ENCODE measurements at regions not wholly inside any gene's neighbourhood (a gene's known extent, or its start where the extent isn't known, plus 50 kb on each side); places are given as distances from the start of the nearest gene placed in this dataset.
"Not testable (repeated sequence)": the region's sequence is repeated elsewhere in the genome, so short reads cannot be mapped to it uniquely, and the experiment has no call there.

DNA sequence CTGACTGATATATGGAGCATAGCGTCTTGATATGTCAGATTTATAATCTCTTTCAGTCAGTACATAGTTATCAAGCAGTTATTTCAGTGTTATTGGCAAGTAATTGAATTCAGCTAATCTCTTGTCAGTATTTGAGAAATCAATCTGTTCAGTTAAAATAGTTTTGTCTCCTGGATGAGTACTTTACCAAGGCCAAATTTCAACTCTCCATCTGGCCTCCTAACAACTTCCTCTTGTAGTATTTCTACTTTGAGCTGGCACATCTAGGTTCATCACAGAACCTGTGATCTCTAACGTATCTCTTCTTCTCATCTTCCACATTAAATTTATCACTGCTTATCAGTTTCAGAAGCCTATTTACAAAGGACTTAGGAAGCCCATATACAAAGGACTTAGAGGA is 690.5 kb downstream of the C12orf50 start:
- H3K4me2 ChIP-seq: no peak overlapping the region
- H3K9ac ChIP-seq: no peak overlapping the region
- no peaks in the 10 kb centered on the region for H3K9me3 ChIP-seq
- no peak overlapping the region for H3K4me3 ChIP-seq
- H3K27ac ChIP-seq: no peak overlapping the region
- no peak for TF ChIP-seq Cebpa-rat (IDR thresholded peaks at IDR 0.05)
- H4K20me1 ChIP-seq: no peaks in the 10 kb centered on the region
- H3K4me1 ChIP-seq: no peaks in the 10 kb centered on the region
- H3K27me3 ChIP-seq: no peaks in the 10 kb centered on the region
- no peaks in the 10 kb centered on the region for H3K36me3 ChIP-seq

DNA sequence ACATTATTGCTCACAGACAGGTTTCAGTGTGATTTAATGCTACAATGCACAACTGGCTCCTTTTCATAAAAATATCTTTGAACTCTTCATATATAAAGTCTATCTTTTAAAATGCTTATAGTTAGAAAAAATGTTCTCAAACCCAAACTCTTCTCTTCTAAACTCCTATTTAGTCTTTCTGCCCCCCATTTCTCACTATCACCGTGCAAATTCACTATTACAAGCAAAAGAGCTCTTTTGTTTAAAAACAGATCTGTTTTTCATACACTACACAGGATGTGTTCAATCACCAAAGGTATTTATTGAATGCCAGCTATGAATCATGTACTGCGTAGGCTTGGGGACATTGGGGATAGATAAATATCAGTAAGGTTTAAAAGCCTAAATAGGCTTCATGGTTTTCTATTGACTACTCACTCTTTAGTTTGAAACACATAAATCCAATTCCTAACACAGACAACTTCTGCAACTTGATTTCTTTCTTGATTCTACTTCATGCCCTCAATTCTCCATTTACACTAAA is 692.3 kb downstream of the C12orf50 start:
- Histone ChIP-seq H3K4me1 (0 out of 2 replicates have a peak, but pooled peaks cover 6% of the 10 kb centered on the region), H3K27ac (no peak overlapping the region), H4K20me1 (no peaks in the 10 kb centered on the region), H3K36me3 (no peaks in the 10 kb centered on the region), H3K9me3 (no peaks in the 10 kb centered on the region), H3K9ac (no peak overlapping the region), H3K4me2 (no peak overlapping the region), H3K4me3 (no peak overlapping the region), H3K27me3 (no peaks in the 10 kb centered on the region)
- no peak for TF ChIP-seq Cebpa-rat (IDR thresholded peaks at IDR 0.05)

DNA sequence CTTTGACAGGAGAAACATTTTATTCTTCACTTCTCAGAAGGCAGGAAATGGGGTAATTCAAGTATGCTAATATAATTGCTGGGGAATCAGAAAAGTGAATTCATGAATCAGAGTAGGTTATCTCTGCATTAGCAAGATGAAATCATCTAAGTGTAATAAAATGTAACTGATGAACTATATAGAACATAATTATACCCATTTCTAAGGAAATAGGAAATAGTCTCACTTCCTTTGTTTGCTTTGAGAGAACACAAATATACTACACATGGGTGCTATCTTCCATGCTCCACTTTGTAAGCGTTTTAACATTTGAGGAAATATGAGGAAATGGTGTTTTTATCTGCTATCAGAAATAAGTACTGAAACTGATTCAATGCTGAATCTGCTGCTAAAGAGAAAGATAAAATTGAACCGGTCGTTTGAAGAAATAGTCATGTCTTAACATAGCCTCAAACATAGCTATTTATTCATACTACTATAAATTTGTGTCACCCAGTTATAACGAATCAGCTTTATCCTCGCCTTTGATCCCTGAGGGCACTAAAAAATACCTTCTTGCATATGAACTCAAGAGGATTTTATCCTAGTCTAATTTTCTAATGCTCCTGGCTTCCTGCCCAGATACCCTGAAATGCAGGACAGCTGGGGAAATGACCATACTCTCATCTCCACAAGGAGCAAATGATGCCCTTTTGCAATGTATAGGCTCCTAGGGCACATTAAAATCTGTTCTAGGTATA is 696.0 kb downstream of the C12orf50 start:
- H3K4me3 ChIP-seq: no peak overlapping the region
- H3K36me3 ChIP-seq: no peaks in the 10 kb centered on the region
- H3K27ac ChIP-seq: no peak overlapping the region
- H3K9ac ChIP-seq: no peak overlapping the region
- no peaks in the 10 kb centered on the region for H4K20me1 ChIP-seq
- no peak overlapping the region for H3K4me2 ChIP-seq
- no peaks in the 10 kb centered on the region for H3K27me3 ChIP-seq
- no peak for TF ChIP-seq Cebpa-rat (IDR thresholded peaks at IDR 0.05)
- 0 out of 2 replicates have a peak, but pooled peaks cover 6% of the 10 kb centered on the region for H3K4me1 ChIP-seq
- no peaks in the 10 kb centered on the region for H3K9me3 ChIP-seq

DNA sequence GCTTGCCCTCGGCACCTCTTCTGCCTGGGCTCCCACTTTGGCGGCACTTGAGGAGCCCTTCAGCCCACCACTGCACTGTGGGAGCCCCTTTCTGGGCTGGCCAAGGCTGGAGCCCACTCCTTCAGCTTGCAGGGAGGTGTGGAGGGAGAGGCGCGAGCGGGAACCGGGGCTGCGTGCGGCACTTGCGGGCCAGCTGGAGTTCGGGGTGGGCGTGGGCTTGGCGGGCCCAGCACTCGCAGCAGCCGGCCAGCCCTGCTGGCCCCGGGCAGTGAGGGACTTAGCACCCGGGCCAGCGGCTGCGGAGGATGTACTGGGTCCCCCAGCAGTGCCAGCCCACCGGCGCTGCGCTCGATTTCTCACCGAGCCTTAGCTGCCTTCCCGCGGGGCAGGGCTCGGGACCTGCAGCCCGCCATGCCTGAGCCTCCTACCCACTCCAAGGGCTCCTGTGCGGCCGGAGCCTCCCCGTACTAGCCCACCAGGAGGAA is 699.1 kb downstream of the C12orf50 start:
- H3K9me3 ChIP-seq, H3K27me3 ChIP-seq, H3K4me1 ChIP-seq, H3K27ac ChIP-seq, H3K9ac ChIP-seq, H4K20me1 ChIP-seq, H3K36me3 ChIP-seq, H3K4me3 ChIP-seq, H3K4me2 ChIP-seq: not testable (repeated sequence)

DNA sequence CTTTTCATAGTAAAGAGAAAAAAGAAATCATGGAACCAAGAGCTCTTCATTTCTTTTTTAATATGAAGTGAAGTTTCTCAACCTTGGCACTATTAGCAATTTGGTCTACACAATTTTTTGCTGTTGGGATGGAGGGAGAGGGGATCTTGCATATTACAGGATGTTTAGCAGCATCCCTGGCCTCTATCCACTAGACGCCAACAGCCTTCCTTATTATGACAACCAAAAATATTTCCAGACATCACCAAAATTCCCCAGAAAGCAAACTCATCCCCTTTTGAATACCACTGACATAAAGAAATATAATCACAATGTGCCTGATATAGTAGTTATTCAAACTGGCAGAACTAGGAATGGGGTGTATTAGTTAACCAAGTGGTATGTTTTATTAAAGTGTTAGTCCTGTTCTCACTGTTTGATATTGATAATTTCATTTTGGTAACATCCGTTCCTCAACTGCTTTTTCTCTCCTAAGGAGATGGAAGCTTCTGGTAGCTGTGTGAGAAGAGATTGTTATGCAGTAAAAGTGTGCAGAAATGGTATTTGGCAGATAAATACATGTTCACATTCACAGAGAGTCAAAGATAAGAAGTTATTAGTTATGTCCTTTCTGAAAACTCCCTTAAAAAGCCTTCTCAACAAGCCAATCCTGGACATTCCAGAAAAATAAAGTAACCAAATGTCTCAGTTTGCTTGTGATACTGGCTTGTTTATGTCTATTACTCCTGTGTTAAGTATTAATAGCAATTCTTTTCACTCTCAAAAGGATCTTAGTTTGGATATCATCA is 699.9 kb downstream of the C12orf50 start:
- H3K36me3 ChIP-seq: no peaks in the 10 kb centered on the region
- H3K27ac ChIP-seq: no peak overlapping the region
- H3K9ac ChIP-seq: no peak overlapping the region
- H3K4me2 ChIP-seq: no peak overlapping the region
- H3K27me3 ChIP-seq: no peaks in the 10 kb centered on the region
- 0 out of 2 replicates have a peak, but pooled peaks cover 6% of the 10 kb centered on the region for H3K4me1 ChIP-seq
- no peaks in the 10 kb centered on the region for H4K20me1 ChIP-seq
- TF ChIP-seq Cebpa-rat (IDR thresholded peaks at IDR 0.05): no peak
- H3K9me3 ChIP-seq: no peaks in the 10 kb centered on the region
- H3K4me3 ChIP-seq: no peak overlapping the region

DNA sequence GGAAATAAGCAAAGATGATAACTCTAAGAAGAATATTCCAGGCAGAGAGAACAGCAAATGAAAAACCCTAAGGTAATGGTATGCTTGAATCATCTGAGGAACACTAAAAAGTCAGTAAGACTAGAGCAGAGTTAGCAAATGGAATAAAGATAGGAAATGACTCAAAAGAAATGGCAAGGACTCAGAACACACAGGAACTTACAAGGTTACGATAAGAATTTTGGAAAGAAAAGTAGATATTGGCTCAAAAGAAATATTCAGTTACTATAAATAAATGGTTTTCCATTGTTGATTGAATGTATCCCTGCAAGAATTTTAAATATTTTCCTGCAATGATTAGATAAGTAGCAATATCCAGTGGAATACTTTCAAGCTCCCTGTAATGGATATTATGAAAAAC is 705.8 kb downstream of the C12orf50 start:
- Histone ChIP-seq H4K20me1 (no peaks in the 10 kb centered on the region), H3K4me1 (no peaks in the 10 kb centered on the region), H3K27me3 (no peaks in the 10 kb centered on the region), H3K4me3 (no peak overlapping the region), H3K9me3 (no peaks in the 10 kb centered on the region), H3K9ac (no peak overlapping the region), H3K27ac (no peak overlapping the region), H3K4me2 (no peak overlapping the region), H3K36me3 (no peaks in the 10 kb centered on the region)
- TF ChIP-seq Cebpa-rat (IDR thresholded peaks at IDR 0.05): no peak

DNA sequence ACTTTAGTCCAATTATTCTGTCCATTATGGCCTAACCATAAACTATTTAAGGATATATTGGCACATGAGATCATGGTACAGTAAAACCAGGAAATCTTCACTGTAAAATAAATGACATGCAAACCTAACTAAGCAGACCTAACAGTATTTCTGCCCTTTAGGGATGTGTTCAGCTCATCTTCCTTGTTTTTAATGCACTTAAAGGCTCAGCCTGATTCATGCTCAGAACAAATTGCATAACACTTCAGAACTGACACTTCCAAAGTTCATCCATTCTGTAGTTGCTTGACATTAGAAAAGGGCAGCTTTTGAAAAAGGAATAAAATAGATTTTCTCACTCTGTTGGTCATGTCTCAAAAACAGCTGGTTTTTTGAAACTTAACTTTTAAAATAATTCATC is 708.5 kb downstream of the C12orf50 start:
- H3K27me3 ChIP-seq: no peaks in the 10 kb centered on the region
- H4K20me1 ChIP-seq: no peaks in the 10 kb centered on the region
- no peak overlapping the region for H3K4me2 ChIP-seq
- H3K4me3 ChIP-seq: no peak overlapping the region
- H3K9ac ChIP-seq: no peak overlapping the region
- no peak overlapping the region for H3K27ac ChIP-seq
- H3K36me3 ChIP-seq: no peaks in the 10 kb centered on the region
- no peaks in the 10 kb centered on the region for H3K4me1 ChIP-seq
- H3K9me3 ChIP-seq: no peaks in the 10 kb centered on the region
- TF ChIP-seq Cebpa-rat (IDR thresholded peaks at IDR 0.05): no peak

DNA sequence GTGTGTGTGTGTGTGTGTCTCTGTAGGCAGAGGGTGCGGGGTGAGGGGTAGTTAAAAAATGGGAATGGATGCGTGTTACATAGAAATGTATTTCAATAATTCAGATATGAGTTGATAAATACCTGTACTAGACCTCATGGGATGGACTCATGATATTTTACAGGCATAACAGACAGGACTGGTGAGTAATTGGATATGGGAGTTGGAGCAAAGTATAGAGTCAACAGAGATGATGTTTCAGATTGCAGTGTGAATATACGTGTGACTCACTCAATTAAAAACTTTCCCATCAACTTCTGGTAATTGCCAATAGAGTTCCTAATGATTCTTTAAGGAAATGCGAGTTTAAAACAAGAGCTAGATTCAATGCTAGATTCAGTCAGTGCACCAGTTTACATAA is 711.9 kb downstream of the C12orf50 start:
- H3K4me1 ChIP-seq: no peaks in the 10 kb centered on the region
- no peak overlapping the region for H3K27ac ChIP-seq
- H3K4me3 ChIP-seq: no peak overlapping the region
- H4K20me1 ChIP-seq: no peaks in the 10 kb centered on the region
- H3K9me3 ChIP-seq: no peaks in the 10 kb centered on the region
- TF ChIP-seq Cebpa-rat (IDR thresholded peaks at IDR 0.05): no peak
- H3K36me3 ChIP-seq: no peaks in the 10 kb centered on the region
- H3K27me3 ChIP-seq: no peaks in the 10 kb centered on the region
- H3K4me2 ChIP-seq: no peak overlapping the region
- no peak overlapping the region for H3K9ac ChIP-seq

DNA sequence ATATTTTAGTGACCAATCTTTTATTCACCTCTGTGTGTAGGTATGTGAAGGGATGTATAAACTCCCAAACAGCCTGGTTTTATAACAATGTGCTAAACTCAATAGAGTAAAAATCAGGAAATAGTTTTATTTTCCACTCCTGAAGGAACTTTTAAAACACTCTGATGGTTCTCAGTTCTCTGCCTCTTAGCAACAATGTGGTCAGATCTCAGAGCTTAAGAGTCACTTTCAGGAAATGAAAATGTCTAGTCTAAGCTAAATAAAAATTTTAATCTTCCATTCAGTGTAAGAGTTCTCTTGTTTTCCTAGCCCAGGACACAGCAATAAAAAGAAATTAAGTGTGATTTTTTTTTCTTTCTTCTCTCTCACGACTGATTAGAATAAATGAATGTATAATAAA is 718.0 kb downstream of the C12orf50 start:
- no peak overlapping the region for H3K9ac ChIP-seq
- no peaks in the 10 kb centered on the region for H3K36me3 ChIP-seq
- H3K27me3 ChIP-seq: no peaks in the 10 kb centered on the region
- peaks cover 23% of the 10 kb centered on the region for H3K4me1 ChIP-seq
- no peaks in the 10 kb centered on the region for H3K9me3 ChIP-seq
- no peaks in the 10 kb centered on the region for H4K20me1 ChIP-seq
- peak overlapping the region; percentile 44 for H3K4me2 ChIP-seq
- H3K27ac ChIP-seq: no peak overlapping the region
- no peak overlapping the region for H3K4me3 ChIP-seq
- TF ChIP-seq Cebpa-rat (IDR thresholded peaks at IDR 0.05): no peak

DNA sequence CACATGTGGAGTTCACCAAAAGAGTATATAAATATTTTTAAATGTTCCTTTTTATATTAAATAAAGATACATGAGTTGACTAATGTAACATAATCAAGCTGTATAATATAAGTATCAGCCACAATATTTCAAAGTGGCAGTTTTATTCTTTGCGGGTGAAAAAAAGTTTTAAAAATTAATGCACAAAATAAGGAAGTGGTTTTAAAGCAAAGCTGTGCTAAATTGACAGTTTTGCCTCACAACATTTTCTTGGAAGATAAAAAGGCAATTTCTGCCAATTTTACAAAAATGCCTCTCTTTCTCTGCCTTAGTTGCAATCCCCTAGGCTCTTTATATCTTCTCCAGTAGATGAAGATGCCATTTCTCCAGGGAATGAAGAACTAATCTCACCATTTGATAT is 719.1 kb downstream of the C12orf50 start:
- H3K9ac ChIP-seq: no peak overlapping the region
- H3K9me3 ChIP-seq: no peaks in the 10 kb centered on the region
- TF ChIP-seq Cebpa-rat (IDR thresholded peaks at IDR 0.05): no peak
- no peaks in the 10 kb centered on the region for H4K20me1 ChIP-seq
- no peak overlapping the region for H3K4me3 ChIP-seq
- H3K4me2 ChIP-seq: no peak overlapping the region
- H3K4me1 ChIP-seq: peaks cover 23% of the 10 kb centered on the region
- no peaks in the 10 kb centered on the region for H3K36me3 ChIP-seq
- H3K27ac ChIP-seq: no peak overlapping the region
- no peaks in the 10 kb centered on the region for H3K27me3 ChIP-seq
